K562 (cell line): ENCODE measurements at regions not wholly inside any gene's neighbourhood (a gene's known extent, or its start where the extent isn't known, plus 50 kb on each side); places are given as distances from the start of the nearest gene placed in this dataset.

Experiments
- ATAC-seq: fragments of 200-7000 bp; cut with Tn5 transposase; 3 replicates; pipeline ENCODE4 v1.9.1; 2020; ENCODE audit warnings: moderate library complexity
- BruUV-seq: library from RNA; stranded (reverse); fragments of 400-500 nt; replicated peaks from 2 replicates; lab custom pipeline; 2021; lab: Mats Ljungman, UMichigan
- CTCF ChIA-PET: fragments of 300-600 bp; formaldehyde crosslinking; extraction: SDS; loops from one replicate; lab custom pipeline; 2021; ENCODE audit warnings: low intra/inter-chr PET ratio; lab: Yijun Ruan, JAX
- POLR2A ChIA-PET: fragments of 300-600, 350-650 bp; sonication (Branson Sonifier 250); formaldehyde crosslinking; extraction: SDS; loops from one replicate; lab custom pipeline; 2021; ENCODE audit warnings: antibody characterized with exemption, inconsistent platforms; lab: Yijun Ruan, JAX
- DNase-seq, 4 experiments: peaks; one replicate each; pipeline versions ENCODE4 v3.0.0 to v3.0.0-alpha.2; 2011 to 2018; ENCODE audit warnings: low spot score in 3 of 4, mixed read lengths in 3 of 4; ENCODE audit errors: extremely low read depth in 1 of 4
- FAIRE-seq: peaks from 2 replicates; lab custom pipeline; 2011; peaks lifted over from hg19 to GRCh38; lab: Jason Lieb, UNC
- H2AFZ ChIP-seq: 2 replicates; pipeline ENCODE4 v1.6.0; 2011; ENCODE audit warnings: low read depth, low read length, control low read depth, inconsistent platforms
- H3K27ac ChIP-seq: fragments of 200-600 bp; 3 replicates; pipeline ENCODE4 v1.8.0; 2011; ENCODE audit warnings: low read depth, mild to moderate bottlenecking, control low read depth, inconsistent platforms, low read length, moderate library complexity, mixed read lengths; ENCODE audit errors: extremely low read depth
- H3K27me3 ChIP-seq, 2 experiments: fragments of 300-600 bp in 1 of 2; 2 replicates in 1 of 2; 3 replicates in 1 of 2; pipeline versions ENCODE4 v1.6.0 to v1.8.0; 2011; ENCODE audit warnings: inconsistent platforms in 2 of 2, low read length in 2 of 2, mild to moderate bottlenecking in 1 of 2, mixed read lengths in 1 of 2, moderate library complexity in 1 of 2; ENCODE audit not compliant: control insufficient read depth in 2 of 2, insufficient read depth in 2 of 2
- H3K36me3 ChIP-seq: fragments of 300-600 bp; 3 replicates; pipeline ENCODE4 v1.8.0; 2011; ENCODE audit warnings: mild to moderate bottlenecking, low read length, inconsistent platforms; ENCODE audit not compliant: control insufficient read depth, insufficient read depth
- H3K4me1 ChIP-seq, 2 experiments: fragments of 200-600 bp in 1 of 2; replicated peaks in 1 of 2; 2 replicates in 1 of 2; 3 replicates in 1 of 2; pipeline versions ENCODE4 v1.5.1 to v1.8.0; 2011; ENCODE audit warnings: inconsistent platforms in 2 of 2, low read length in 2 of 2, mild to moderate bottlenecking in 1 of 2, mixed read lengths in 1 of 2, moderate library complexity in 1 of 2; ENCODE audit not compliant: control insufficient read depth in 2 of 2, insufficient read depth in 2 of 2
- H3K4me2 ChIP-seq: 2 replicates; pipeline ENCODE4 v1.6.1; 2011; ENCODE audit warnings: low read length, control low read depth, inconsistent platforms, mixed read lengths; ENCODE audit not compliant: insufficient read depth
- H3K4me3 ChIP-seq: fragments of 200-600 bp; sonication (generic), shearing (Covaris generic); 2 replicates; pipeline ENCODE4 v1.5.1; 2016; ENCODE audit warnings: control low read depth, inconsistent platforms
- H3K79me2 ChIP-seq: fragments of 200-600 bp; 3 replicates; pipeline ENCODE4 v1.8.0; 2011; ENCODE audit warnings: low read length, inconsistent platforms; ENCODE audit not compliant: control insufficient read depth, insufficient read depth
- H3K9ac ChIP-seq, 2 experiments: 2 replicates each; pipeline versions ENCODE4 v1.6.0 to v1.6.1; 2011; ENCODE audit warnings: low read depth in 2 of 2, low read length in 2 of 2, control low read depth in 1 of 2, inconsistent platforms in 1 of 2, mild to moderate bottlenecking in 1 of 2, mixed read lengths in 1 of 2; ENCODE audit not compliant: insufficient read depth in 1 of 2
- H3K9me1 ChIP-seq: one replicate; pipeline ENCODE4 v1.6.0; 2011; ENCODE audit warnings: inconsistent platforms, mild to moderate bottlenecking, low read length, moderate library complexity; ENCODE audit not compliant: control insufficient read depth, insufficient read depth
- H3K9me3 ChIP-seq: replicated peaks from 2 replicates; pipeline ENCODE4 v1.5.1; 2011; ENCODE audit warnings: low read depth, low read length, inconsistent platforms; ENCODE audit not compliant: control insufficient read depth, insufficient read depth
- H4K20me1 ChIP-seq: replicated peaks from 2 replicates; pipeline ENCODE4 v1.6.1; 2011; ENCODE audit warnings: low read length, inconsistent platforms, mixed read lengths; ENCODE audit not compliant: control insufficient read depth, insufficient read depth
- ARID3B ChIP-seq: fragments of 250-450 bp; sonication (Bioruptor Pico); IDR thresholded peaks from 2 replicates; pipeline ENCODE4 v1.4.0; 2020; ENCODE audit warnings: borderline replicate concordance
- C11orf30 ChIP-seq: fragments of 450-650 bp; IDR thresholded peaks from 2 replicates; pipeline ENCODE4 v1.6.1; 2016; ENCODE audit warnings: low read depth, mild to moderate bottlenecking
- CHCHD3 ChIP-seq: fragments of 250-450 bp; sonication (Bioruptor Pico); IDR thresholded peaks from 2 replicates; pipeline ENCODE4 v2.1.2; 2022; ENCODE audit warnings: mild to moderate bottlenecking
- CSDE1 ChIP-seq, 2 experiments: fragments of 450-650 bp; IDR thresholded peaks; 2 replicates each; pipeline ENCODE4 v1.6.1; 2016; ENCODE audit warnings: mild to moderate bottlenecking in 1 of 2
- ETS1 ChIP-seq: conservative IDR thresholded peaks from 2 replicates; pipeline ENCODE4 v1.6.1; 2011; ENCODE audit warnings: low read depth, mild to moderate bottlenecking, low read length; ENCODE audit not compliant: control insufficient read depth
- GATAD2B ChIP-seq: fragments of 450-650 bp; IDR thresholded peaks from 2 replicates; pipeline ENCODE4 v1.6.1; 2017; ENCODE audit warnings: mild to moderate bottlenecking, borderline replicate concordance
- MNT ChIP-seq, 2 experiments: fragments of 450-650 bp; conservative IDR thresholded peaks; 2 replicates each; pipeline ENCODE4 v1.6.1; 2017; ENCODE audit warnings: mild to moderate bottlenecking in 2 of 2, moderate library complexity in 2 of 2
- PTBP1 ChIP-seq: fragments of 200-400 bp; formaldehyde crosslinking; IDR thresholded peaks from 2 replicates; pipeline ENCODE4 v1.6.1; 2017; ENCODE audit warnings: low read depth, low read length
- RFX5 ChIP-seq: IDR thresholded peaks from 2 replicates; pipeline ENCODE4 v1.6.1; 2011; ENCODE audit warnings: low read depth, mild to moderate bottlenecking, improper control_type of control experiment, low read length
- SIN3A ChIP-seq, 2 experiments: fragments of 150-350 bp in 1 of 2; IDR thresholded peaks; 2 replicates each; pipeline ENCODE4 v1.6.1; 2011 to 2016; ENCODE audit warnings: borderline replicate concordance in 2 of 2, low read depth in 2 of 2, low read length in 2 of 2, mild to moderate bottlenecking in 2 of 2, moderate library complexity in 2 of 2; ENCODE audit not compliant: control insufficient read depth in 1 of 2
- SREBF1 ChIP-seq: fragments of 150-350 bp; IDR thresholded peaks from 2 replicates; pipeline ENCODE4 v1.6.1; 2014; ENCODE audit warnings: antibody characterized with exemption, low read depth, low read length, borderline replicate concordance
- TAF15 ChIP-seq: fragments of 200-400 bp; formaldehyde crosslinking; IDR thresholded peaks from 2 replicates; pipeline ENCODE4 v1.6.1; 2017; ENCODE audit warnings: mild to moderate bottlenecking, low read depth, low read length, moderate library complexity
- TSHZ1 ChIP-seq: fragments of 250-450 bp; sonication (Bioruptor Pico); IDR thresholded peaks from 2 replicates; pipeline ENCODE4 v1.4.0; 2020; ENCODE audit warnings: mild to moderate bottlenecking, moderate library complexity
- ZNF143 ChIP-seq: sonication (generic); formaldehyde crosslinking; IDR thresholded peaks from 2 replicates; pipeline ENCODE4 v1.9.0; 2022; ENCODE audit warnings: mild to moderate bottlenecking, missing genetic modification reagents
- ZNF384 ChIP-seq: IDR thresholded peaks from 2 replicates; pipeline ENCODE4 v1.6.1; 2012; ENCODE audit warnings: low read depth, low read length, improper control_type of control experiment
- ZNF589 ChIP-seq: fragments of 200-800 bp; sonication (Bioruptor generic); IDR thresholded peaks from 2 replicates; pipeline ENCODE4 v1.6.1; 2016; ENCODE audit warnings: low read depth, missing genetic modification characterization, missing compliant biosample characterization
- WGBS: fragments of 100-300 bp; shearing (Covaris generic); methylation state at CpG from one replicate; pipeline ENCODE4 v1.1.6; 2016; ENCODE audit warnings: low coverage, mixed read lengths; ENCODE audit not compliant: insufficient coverage; ENCODE audit errors: missing lambda C conversion rate; 5-methylcytosine and 5-hydroxymethylcytosine counted together
- in situ Hi-C: fragments of 300-500 bp; cut with MboI; formaldehyde crosslinking; loops from 4 replicates; pipeline ENCODE4 v1.15.0; 2018; ENCODE audit warnings: inconsistent platforms, mixed read lengths
- intact Hi-C: fragments of 100-400 bp; cut with micrococcal nuclease; formaldehyde crosslinking; loops from 2 replicates; pipeline ENCODE4 v1.14.2; 2022

GRCh38 chr21:35777081-35777480, 283.2 kb downstream of the SETD4 start:
- H3K4me2 ChIP-seq, result no peak overlapping the region
- no peaks in the 10 kb centered on the region for H3K79me2 ChIP-seq
- WGBS, result 0% methylated on average over 2 of the region's 2 CpGs
- FAIRE-seq, result no peak
- H3K27me3 ChIP-seq, result peaks cover 0 to 3% of the 10 kb centered on the region in 2 experiments; a peak in 1 of 5 replicates
- no peaks in the 10 kb centered on the region for H4K20me1 ChIP-seq
- in situ Hi-C loops (no loop called here), intact Hi-C loops (no loop called here)
- H3K27ac ChIP-seq, result no peak overlapping the region
- no peak overlapping the region for H3K4me3 ChIP-seq
- POLR2A ChIA-PET, result no interaction called here
- DNase-seq, result no peak
- H3K36me3 ChIP-seq, result no peaks in the 10 kb centered on the region
- ATAC-seq, result no peak
- H3K9ac ChIP-seq, result no peak overlapping the region
- CTCF ChIA-PET, result no interaction called here
- no peaks in the 10 kb centered on the region for H3K4me1 ChIP-seq
- H2AFZ ChIP-seq, result no peak overlapping the region
- H3K9me3 ChIP-seq, result no peaks in the 10 kb centered on the region
- BruUV-seq, result no TSS peak
- H3K9me1 ChIP-seq, result no peaks in the 10 kb centered on the region
- TF ChIP-seq ZNF589 (no peak), ETS1 (no peak), ZNF143 (CRISPR knock-in tag) (no peak), C11orf30 (no peak), RFX5 (no peak), CHCHD3 (no peak), CSDE1 (IDR thresholded peaks at IDR 0.05) (no peak), PTBP1 (no peak), GATAD2B (no peak), TSHZ1 (CRISPR knock-in tag) (no peak), ARID3B (CRISPR knock-in tag) (no peak), ZNF384 (no peak), SIN3A (IDR thresholded peaks at IDR 0.05; ENCODE audit: borderline replicate concordance in 2 of 2, control insufficient read depth in 1 of 2, low read depth in 2 of 2, low read length in 2 of 2) (no peak), SREBF1 (no peak), MNT (conservative IDR thresholded peaks at IDR 0.05) (no peak), TAF15 (no peak)
